HepG2 (cell line): ENCODE measurements at regions not wholly inside any gene's neighbourhood (a gene's known extent, or its start where the extent isn't known, plus 50 kb on each side); places are given as distances from the start of the nearest gene placed in this dataset.

Experiments
- ATAC-seq: fragments of 200-7000 bp; cut with Tn5 transposase; 3 replicates; pipeline ENCODE4 v1.9.1; 2020; ENCODE audit warnings: mild to moderate bottlenecking, moderate library complexity
- BruUV-seq: library from RNA; stranded (reverse); fragments of 400-500 nt; replicated peaks from 2 replicates; lab custom pipeline; 2021; lab: Mats Ljungman, UMichigan
- CTCF ChIA-PET: fragments of 300-600 bp; formaldehyde crosslinking; extraction: SDS; loops from one replicate; lab custom pipeline; 2021; ENCODE audit warnings: low total read pairs, inconsistent platforms, low intra/inter-chr PET ratio; lab: Yijun Ruan, JAX
- POLR2A ChIA-PET: fragments of 350-600 bp; sonication (Branson Sonifier 250); formaldehyde crosslinking; loops from one replicate; lab custom pipeline; 2020; ENCODE audit warnings: antibody characterized with exemption, inconsistent platforms; lab: Yijun Ruan, JAX
- DNase-seq: peaks from one replicate; pipeline ENCODE4 v3.0.0-alpha.2; 2015; ENCODE audit warnings: low spot score
- FAIRE-seq: peaks from 3 replicates; lab custom pipeline; 2011; peaks lifted over from hg19 to GRCh38; lab: Jason Lieb, UNC
- H2AFZ ChIP-seq: one replicate; pipeline ENCODE4 v1.6.1; 2011; ENCODE audit warnings: low read length, inconsistent platforms
- H3K27ac ChIP-seq: fragments of 300-600 bp; 3 replicates; pipeline ENCODE4 v1.8.0; 2011; ENCODE audit warnings: mixed run types, mild to moderate bottlenecking, mixed read lengths, low read length, inconsistent platforms; ENCODE audit not compliant: insufficient read depth; ENCODE audit errors: extremely low read length
- H3K27me3 ChIP-seq, 2 experiments: fragments of 200-600 bp in 1 of 2; 2 replicates in 1 of 2; 3 replicates in 1 of 2; pipeline versions ENCODE4 v1.6.0 to v1.8.0; 2011; ENCODE audit warnings: low read length in 2 of 2, mild to moderate bottlenecking in 2 of 2, moderate library complexity in 2 of 2, inconsistent platforms in 1 of 2; ENCODE audit not compliant: insufficient read depth in 2 of 2, control insufficient read depth in 1 of 2
- H3K36me3 ChIP-seq, 2 experiments: fragments of 200-600 bp in 1 of 2; replicated peaks in 1 of 2; 2 replicates in 1 of 2; 3 replicates in 1 of 2; pipeline versions ENCODE4 v1.5.1 to v1.8.0; 2011; ENCODE audit warnings: low read length in 2 of 2, inconsistent platforms in 1 of 2; ENCODE audit not compliant: insufficient read depth in 2 of 2, control insufficient read depth in 1 of 2
- H3K4me1 ChIP-seq: 2 replicates; pipeline ENCODE4 v1.5.1; 2012; ENCODE audit warnings: low read length, inconsistent platforms; ENCODE audit not compliant: insufficient read depth
- H3K4me2 ChIP-seq: 2 replicates; pipeline ENCODE4 v1.6.0; 2011; ENCODE audit warnings: low read depth, low read length, inconsistent platforms
- H3K4me3 ChIP-seq, 3 experiments: fragments of 200-600 bp in 1 of 3; sonication (generic), shearing (Covaris generic) in 1 of 3; replicated peaks in 1 of 3; 2 replicates each; pipeline ENCODE4 v1.5.1; 2011 to 2016; ENCODE audit warnings: low read length in 3 of 3, inconsistent platforms in 2 of 3, low read depth in 2 of 3, mild to moderate bottlenecking in 2 of 3, control low read depth in 1 of 3, mixed read lengths in 1 of 3; ENCODE audit not compliant: insufficient read depth in 1 of 3
- H3K79me2 ChIP-seq: one replicate; pipeline ENCODE4 v1.6.1; 2011; ENCODE audit warnings: low read length, inconsistent platforms; ENCODE audit not compliant: insufficient read depth
- H3K9ac ChIP-seq: 2 replicates; pipeline ENCODE4 v1.6.0; 2011; ENCODE audit warnings: mild to moderate bottlenecking, low read depth, low read length, inconsistent platforms; ENCODE audit not compliant: insufficient read depth
- H3K9me3 ChIP-seq: 2 replicates; pipeline ENCODE4 v1.5.1; 2012; ENCODE audit warnings: mild to moderate bottlenecking, low read length
- H4K20me1 ChIP-seq: 2 replicates; pipeline ENCODE4 v1.6.0; 2011; ENCODE audit warnings: inconsistent platforms, mild to moderate bottlenecking, low read length, moderate library complexity; ENCODE audit not compliant: insufficient read depth
- CEBPG ChIP-seq: IDR thresholded peaks from 2 replicates; pipeline ENCODE4 v1.6.1; 2016
- CHD2 ChIP-seq: IDR thresholded peaks from 2 replicates; pipeline ENCODE4 v1.6.1; 2011; ENCODE audit warnings: low read depth, low read length, improper control_type of control experiment
- GZF1 ChIP-seq: sonication (generic); formaldehyde crosslinking; IDR thresholded peaks from 2 replicates; pipeline ENCODE4 v1.5.1; 2020; ENCODE audit warnings: mild to moderate bottlenecking, missing genetic modification reagents
- MEIS1 ChIP-seq: sonication (generic); formaldehyde crosslinking; IDR thresholded peaks from 2 replicates; pipeline ENCODE4 v1.9.0; 2021; ENCODE audit warnings: mild to moderate bottlenecking, missing genetic modification reagents, moderate library complexity, borderline replicate concordance
- MTA1 ChIP-seq: sonication (generic); formaldehyde crosslinking; IDR thresholded peaks from 2 replicates; pipeline ENCODE4 v1.4.0; 2020; ENCODE audit warnings: missing genetic modification reagents, mild to moderate bottlenecking, borderline replicate concordance
- NR2F1 ChIP-seq, 2 experiments: fragments of 450-650 bp in 1 of 2; formaldehyde crosslinking in 1 of 2; IDR thresholded peaks; 2 replicates each; pipeline versions ENCODE4 v1.5.0 to v1.6.1; 2016 to 2020; ENCODE audit warnings: mild to moderate bottlenecking in 1 of 2, missing compliant biosample characterization in 1 of 2, missing genetic modification reagents in 1 of 2, moderate library complexity in 1 of 2
- ONECUT2 ChIP-seq: sonication (generic); formaldehyde crosslinking; IDR thresholded peaks from 2 replicates; pipeline ENCODE4 v1.4.0; 2020; ENCODE audit warnings: missing genetic modification reagents
- PHB2 ChIP-seq: fragments of 450-650 bp; IDR thresholded peaks from 2 replicates; pipeline ENCODE4 v1.6.1; 2018; ENCODE audit not compliant: partially characterized antibody
- RELA ChIP-seq: sonication (generic); formaldehyde crosslinking; IDR thresholded peaks from 2 replicates; pipeline ENCODE4 v1.4.0; 2020; ENCODE audit warnings: missing genetic modification reagents
- SRSF4 ChIP-seq: fragments of 200-400 bp; formaldehyde crosslinking; IDR thresholded peaks from one replicate; pipeline ENCODE4 v1.6.1; 2018; ENCODE audit warnings: mild to moderate bottlenecking, low read depth, low read length, moderate library complexity; ENCODE audit not compliant: poor library complexity, severe bottlenecking
- TOE1 ChIP-seq: sonication (generic); formaldehyde crosslinking; IDR thresholded peaks from 2 replicates; pipeline ENCODE4 v1.4.0; 2020; ENCODE audit warnings: mild to moderate bottlenecking, missing genetic modification reagents
- ZNF136 ChIP-seq: sonication (generic); formaldehyde crosslinking; IDR thresholded peaks from 2 replicates; pipeline ENCODE4 v1.8.1; 2022; ENCODE audit warnings: low read depth, mild to moderate bottlenecking, moderate library complexity, missing genetic modification reagents
- ZNF205 ChIP-seq: IDR thresholded peaks from 2 replicates; pipeline ENCODE4 v1.6.1; 2018; ENCODE audit warnings: missing biosample characterization, missing genetic modification reagents
- ZNF569 ChIP-seq: sonication (generic); formaldehyde crosslinking; IDR thresholded peaks from 2 replicates; pipeline ENCODE4 v1.5.0; 2020; ENCODE audit warnings: mild to moderate bottlenecking, missing genetic modification reagents, moderate library complexity, borderline replicate concordance
- ZNF609 ChIP-seq: sonication (generic); formaldehyde crosslinking; IDR thresholded peaks from 2 replicates; pipeline ENCODE4 v1.4.0; 2020; ENCODE audit warnings: mild to moderate bottlenecking, missing genetic modification reagents, borderline replicate concordance
- ZNF629 ChIP-seq: sonication (generic); formaldehyde crosslinking; conservative IDR thresholded peaks from 2 replicates; pipeline ENCODE4 v1.5.0; 2020; ENCODE audit warnings: missing genetic modification reagents
- WGBS: methylation state at CpG from one replicate; pipeline ENCODE4 v1.1.6; 2017; ENCODE audit warnings: low lambda C conversion rate; 5-methylcytosine and 5-hydroxymethylcytosine counted together
- in situ Hi-C: cut with HindIII; loops from 2 replicates; pipeline ENCODE4 v1.10.0; 2017; ENCODE audit warnings: low pct_unique_long_range_greater_than_20kb; ENCODE audit not compliant: extremely low pct_ligation_motif_present
- intact Hi-C: fragments of 100-400 bp; cut with micrococcal nuclease; formaldehyde crosslinking; loops from one replicate; pipeline ENCODE4 v1.10.0; 2022; ENCODE audit not compliant: unreplicated experiment

- DNase-seq (no peak), ATAC-seq (no peak), FAIRE-seq (no peak)
- H2AFZ ChIP-seq = no peak overlapping the region
- ChIA-PET POLR2A (no interaction called here), CTCF (no interaction called here)
- no peak overlapping the region for H3K9ac ChIP-seq
- no peaks in the 10 kb centered on the region for H3K36me3 ChIP-seq
- no peak overlapping the region for H3K4me2 ChIP-seq
- H3K4me1 ChIP-seq = no peaks in the 10 kb centered on the region
- no peaks in the 10 kb centered on the region for H3K79me2 ChIP-seq
- H3K27me3 ChIP-seq = no peaks in the 10 kb centered on the region
- in situ Hi-C loops (no loop called here), intact Hi-C loops (no loop called here)
- H4K20me1 ChIP-seq = no peaks in the 10 kb centered on the region
- H3K4me3 ChIP-seq = no peak overlapping the region
- H3K9me3 ChIP-seq = no peaks in the 10 kb centered on the region
- no TSS peak for BruUV-seq
- no peak overlapping the region for H3K27ac ChIP-seq
- 0% methylated on average over 1 of the region's 1 CpG for WGBS
- TF ChIP-seq GZF1 (CRISPR knock-in tag) = no peak
- no peak for TF ChIP-seq CEBPG
- no peak for TF ChIP-seq ZNF205
- no peak for TF ChIP-seq NR2F1 (CRISPR knock-in tag; IDR thresholded peaks at IDR 0.05)
- no peak for TF ChIP-seq TOE1
- TF ChIP-seq MEIS1 (CRISPR knock-in tag) = no peak
- TF ChIP-seq ZNF629 (CRISPR knock-in tag) = no peak
- no peak for TF ChIP-seq MTA1
- no peak for TF ChIP-seq ONECUT2 (CRISPR knock-in tag)
- TF ChIP-seq RELA (CRISPR knock-in tag) = no peak
- no peak for TF ChIP-seq PHB2
- TF ChIP-seq ZNF609 (CRISPR knock-in tag) = no peak
- TF ChIP-seq CHD2 = no peak
- no peak for TF ChIP-seq ZNF569 (CRISPR knock-in tag)
- TF ChIP-seq ZNF136 (CRISPR knock-in tag) = no peak
- TF ChIP-seq SRSF4 = no peak
- TF ChIP-seq, all 625 proteins: peak for 0
These were observed 1010.0 kb upstream of the CADM2 start for GRCh38 chr3:83948771-83949170.
